ENCODE measurements at regions not wholly inside any gene's neighbourhood (a gene's known extent, or its start where the extent isn't known, plus 50 kb on each side); places are given as distances from the start of the nearest gene placed in this dataset.
"Not testable (repeated sequence)": the region's sequence is repeated elsewhere in the genome, so short reads cannot be mapped to it uniquely, and the experiment has no call there.

GRCh38 chr10:4632757-4633156, 193.2 kb upstream of the AKR1E2 start:
- DNase-seq: no peak

GRCh38 chr10:4626919-4627318, 199.1 kb upstream of the AKR1E2 start:
- no peak for DNase-seq

- no peak for DNase-seq
These were observed 202.1 kb upstream of the AKR1E2 start for GRCh38 chr10:4623757-4624420.

GRCh38 chr10:4623200-4623599, 202.8 kb upstream of the AKR1E2 start:
- no peak for DNase-seq

- DNase-seq: no peak
These were observed 203.6 kb upstream of the AKR1E2 start for GRCh38 chr10:4622384-4622783.

- no peak for DNase-seq
These were observed 208.4 kb upstream of the AKR1E2 start for GRCh38 chr10:4617589-4617988.

GRCh38 chr10:4615042-4615441, 211.0 kb upstream of the AKR1E2 start:
- no peak for DNase-seq

- DNase-seq: no peak
These were observed 216.8 kb upstream of the AKR1E2 start for GRCh38 chr10:4609251-4609650.

GRCh38 chr10:4607681-4608080, 218.3 kb upstream of the AKR1E2 start:
- DNase-seq: no peak

- no peak for DNase-seq
These were observed 219.0 kb upstream of the AKR1E2 start for GRCh38 chr10:4606856-4607636.

- DNase-seq: no peak
These were observed 223.1 kb upstream of the AKR1E2 start for GRCh38 chr10:4602764-4603491.

GRCh38 chr10:4599471-4599870, 226.5 kb upstream of the AKR1E2 start:
- DNase-seq: no peak

- DNase-seq: not testable (repeated sequence)
These were observed 228.1 kb upstream of the AKR1E2 start for GRCh38 chr10:4597898-4598297.

GRCh38 chr10:4596951-4597350, 229.1 kb upstream of the AKR1E2 start:
- no peak for DNase-seq

GRCh38 chr10:4595719-4596319, 230.2 kb upstream of the AKR1E2 start:
- DNase-seq: no peak

GRCh38 chr10:4590807-4591206, 235.2 kb upstream of the AKR1E2 start:
- no peak for DNase-seq

GRCh38 chr10:4588824-4589223, 237.2 kb upstream of the AKR1E2 start:
- no peak for DNase-seq

GRCh38 chr10:4587466-4587865, 238.5 kb upstream of the AKR1E2 start:
- no peak for DNase-seq

GRCh38 chr10:4586776-4587175, 239.2 kb upstream of the AKR1E2 start:
- DNase-seq: no peak

- DNase-seq: no peak
These were observed 244.1 kb upstream of the AKR1E2 start for GRCh38 chr10:4581929-4582328.

- no peak for DNase-seq
These were observed 246.2 kb upstream of the AKR1E2 start for GRCh38 chr10:4579844-4580243.

- no peak for DNase-seq
These were observed 249.8 kb upstream of the AKR1E2 start for GRCh38 chr10:4576206-4576605.

- no peak for DNase-seq
These were observed 256.9 kb upstream of the AKR1E2 start for GRCh38 chr10:4569151-4569550.

- DNase-seq: no peak
These were observed 257.3 kb upstream of the AKR1E2 start for GRCh38 chr10:4568731-4569130.
